ENCODE measurements at regions not wholly inside any gene's neighbourhood (a gene's known extent, or its start where the extent isn't known, plus 50 kb on each side); places are given as distances from the start of the nearest gene placed in this dataset.

- Histone ChIP-seq H3K27ac (no peak overlapping the region), H3K4me3 (no peak overlapping the region), H3K4me1 (no peaks in the 10 kb centered on the region), H3K27me3 (no peaks in the 10 kb centered on the region), H3K36me3 (no peaks in the 10 kb centered on the region), H3K9me3 (peaks cover 0 to 5% (median 0%) of the 10 kb centered on the region in 3 donors)
- no peak for DNase-seq
- intact Hi-C loops (cut with DNase I): no loop called here
- TF ChIP-seq CTCF (IDR thresholded peaks at IDR 0.05) (no peak), POLR2A (IDR thresholded peaks at IDR 0.05) (no peak)
- WGBS, 2 donors: 48 to 54% methylated on average over 1 of the region's 1 CpG
Measured at GRCh38 chr5:99926463-99926862, 608.7 kb upstream of the FAM174A start.

GRCh38 chr5:99922386-99922785 is 612.8 kb upstream of the FAM174A start:
- TF ChIP-seq POLR2A (IDR thresholded peaks at IDR 0.05) (no peak), CTCF (IDR thresholded peaks at IDR 0.05) (no peak)
- Histone ChIP-seq H3K27ac (no peak overlapping the region), H3K36me3 (no peaks in the 10 kb centered on the region), H3K4me3 (no peak overlapping the region), H3K4me1 (no peaks in the 10 kb centered on the region), H3K9me3 (no peaks in the 10 kb centered on the region), H3K27me3 (no peaks in the 10 kb centered on the region)
- DNase-seq: no peak
- intact Hi-C loops (cut with DNase I): no loop called here

GRCh38 chr5:99911971-99912370 is 623.2 kb upstream of the FAM174A start:
- H3K4me1 ChIP-seq: no peaks in the 10 kb centered on the region
- H3K9me3 ChIP-seq: no peaks in the 10 kb centered on the region
- TF ChIP-seq CTCF (IDR thresholded peaks at IDR 0.05) (no peak), POLR2A (IDR thresholded peaks at IDR 0.05) (no peak)
- intact Hi-C loops (cut with DNase I): no loop called here
- WGBS, 2 donors: 30 to 57% methylated on average over 1 of the region's 1 CpG
- H3K27me3 ChIP-seq: no peaks in the 10 kb centered on the region
- no peak for DNase-seq
- no peak overlapping the region for H3K27ac ChIP-seq
- H3K4me3 ChIP-seq: no peak overlapping the region
- H3K36me3 ChIP-seq: no peaks in the 10 kb centered on the region

GRCh38 chr5:99906776-99907175 is 628.4 kb upstream of the FAM174A start:
- Histone ChIP-seq H3K4me3 (no peak overlapping the region), H3K9me3 (no peaks in the 10 kb centered on the region), H3K27me3 (no peaks in the 10 kb centered on the region), H3K4me1 (no peaks in the 10 kb centered on the region), H3K27ac (no peak overlapping the region), H3K36me3 (no peaks in the 10 kb centered on the region)
- DNase-seq: no peak
- TF ChIP-seq POLR2A (IDR thresholded peaks at IDR 0.05): no peak
- TF ChIP-seq CTCF (IDR thresholded peaks at IDR 0.05): no peak
- 81 to 88% methylated on average over 1 of the region's 1 CpG for WGBS, 2 donors
- intact Hi-C loops (cut with DNase I): no loop called here

GRCh38 chr5:99901972-99902371 is 633.2 kb upstream of the FAM174A start:
- Histone ChIP-seq H3K27ac (no peak overlapping the region), H3K4me3 (no peak overlapping the region), H3K27me3 (no peaks in the 10 kb centered on the region), H3K4me1 (no peaks in the 10 kb centered on the region), H3K9me3 (no peaks in the 10 kb centered on the region), H3K36me3 (no peaks in the 10 kb centered on the region)
- TF ChIP-seq POLR2A (IDR thresholded peaks at IDR 0.05) (no peak), CTCF (IDR thresholded peaks at IDR 0.05) (no peak)
- no peak for DNase-seq
- intact Hi-C loops (cut with DNase I): no loop called here

Measured in esophagus squamous epithelium (tissue), 5 donors.